ENCODE measurements at regions not wholly inside any gene's neighbourhood (a gene's known extent, or its start where the extent isn't known, plus 50 kb on each side); places are given as distances from the start of the nearest gene placed in this dataset.

- no peak for FAIRE-seq
- no peak for TF ChIP-seq CTCF (IDR thresholded peaks at IDR 0.05; ENCODE audit: insufficient read depth, missing control alignments)
- no peak for DNase-seq (ENCODE audit: insufficient read length, low spot score)
Measured at GRCh38 chr12:38151991-38152700, 164.4 kb upstream of the ALG10B start.

GRCh38 chr12:38152816-38153736 lies 163.5 kb upstream of the ALG10B start:
- TF ChIP-seq CTCF (IDR thresholded peaks at IDR 0.05; ENCODE audit: insufficient read depth, missing control alignments) = no peak
- FAIRE-seq (no peak), DNase-seq (ENCODE audit: insufficient read length, low spot score) (no peak)

GRCh38 chr12:38153737-38154061 lies 162.9 kb upstream of the ALG10B start:
- FAIRE-seq (no peak), DNase-seq (ENCODE audit: insufficient read length, low spot score) (no peak)
- no peak for TF ChIP-seq CTCF (IDR thresholded peaks at IDR 0.05; ENCODE audit: insufficient read depth, missing control alignments)

- no peak for DNase-seq (ENCODE audit: insufficient read length, low spot score)
- no peak for FAIRE-seq
Measured at GRCh38 chr12:38154096-38155019, 162.2 kb upstream of the ALG10B start.

GRCh38 chr12:38155020-38155395 lies 161.6 kb upstream of the ALG10B start:
- no peak for TF ChIP-seq CTCF (IDR thresholded peaks at IDR 0.05; ENCODE audit: insufficient read depth, missing control alignments)
- no peak for FAIRE-seq

More at GRCh38 chr12:38154096-38155019, 162.2 kb upstream of the ALG10B start:
- no peak for TF ChIP-seq CTCF (IDR thresholded peaks at IDR 0.05; ENCODE audit: insufficient read depth, missing control alignments)

GRCh38 chr12:38155526-38156496 lies 160.8 kb upstream of the ALG10B start:
- FAIRE-seq (no peak), DNase-seq (ENCODE audit: insufficient read length, low spot score) (no peak)
- TF ChIP-seq CTCF (IDR thresholded peaks at IDR 0.05; ENCODE audit: insufficient read depth, missing control alignments) = no peak

More at GRCh38 chr12:38155020-38155395, 161.6 kb upstream of the ALG10B start:
- no peak for DNase-seq (ENCODE audit: insufficient read length, low spot score)

Data from D721Med (cell line).